ENCODE measurements at regions not wholly inside any gene's neighbourhood (a gene's known extent, or its start where the extent isn't known, plus 50 kb on each side); places are given as distances from the start of the nearest gene placed in this dataset.
"Not testable (repeated sequence)": the region's sequence is repeated elsewhere in the genome, so short reads cannot be mapped to it uniquely, and the experiment has no call there.

GRCh38 chr1:37159102-37159501 is 124.8 kb upstream of the GRIK3 start:
- no peak for DNase-seq (ENCODE audit: low read depth in 2 of 3, low spot score in 1 of 3)

GRCh38 chr1:37161171-37161570 is 126.9 kb upstream of the GRIK3 start:
- DNase-seq (ENCODE audit: low read depth in 2 of 3, low spot score in 1 of 3): no peak

- no peak for DNase-seq (ENCODE audit: low read depth in 2 of 3, low spot score in 1 of 3)
Observed at GRCh38 chr1:37162059-37162458, 127.7 kb upstream of the GRIK3 start.

GRCh38 chr1:37166005-37166404 is 131.7 kb upstream of the GRIK3 start:
- DNase-seq (ENCODE audit: low read depth in 2 of 3, low spot score in 1 of 3): no peak

GRCh38 chr1:37167479-37167878 is 133.2 kb upstream of the GRIK3 start:
- DNase-seq (ENCODE audit: low read depth in 2 of 3, low spot score in 1 of 3): no peak

- no peak for DNase-seq (ENCODE audit: low read depth in 2 of 3, low spot score in 1 of 3)
Observed at GRCh38 chr1:37169241-37169640, 134.9 kb upstream of the GRIK3 start.

- no peak for DNase-seq (ENCODE audit: low read depth in 2 of 3, low spot score in 1 of 3)
Observed at GRCh38 chr1:37169743-37170275, 135.5 kb upstream of the GRIK3 start.

GRCh38 chr1:37171691-37172090 is 137.4 kb upstream of the GRIK3 start:
- no peak for DNase-seq (ENCODE audit: low read depth in 2 of 3, low spot score in 1 of 3)

- no peak for DNase-seq (ENCODE audit: low read depth in 2 of 3, low spot score in 1 of 3)
Observed at GRCh38 chr1:37174341-37174740, 140.0 kb upstream of the GRIK3 start.

- DNase-seq (ENCODE audit: low read depth in 2 of 3, low spot score in 1 of 3): no peak
Observed at GRCh38 chr1:37174876-37175275, 140.6 kb upstream of the GRIK3 start.

GRCh38 chr1:37175666-37176215 is 141.4 kb upstream of the GRIK3 start:
- no peak for DNase-seq (ENCODE audit: low read depth in 2 of 3, low spot score in 1 of 3)

GRCh38 chr1:37176269-37176668 is 142.0 kb upstream of the GRIK3 start:
- no peak for DNase-seq (ENCODE audit: low read depth in 2 of 3, low spot score in 1 of 3)

GRCh38 chr1:37177230-37177864 is 143.0 kb upstream of the GRIK3 start:
- DNase-seq (ENCODE audit: low read depth in 2 of 3, low spot score in 1 of 3): peak in 1 of 3 donors; percentile 7

GRCh38 chr1:37181425-37181824 is 147.1 kb upstream of the GRIK3 start:
- no peak for DNase-seq (ENCODE audit: low read depth in 2 of 3, low spot score in 1 of 3)

GRCh38 chr1:37184789-37185188 is 150.5 kb upstream of the GRIK3 start:
- DNase-seq (ENCODE audit: low read depth in 2 of 3, low spot score in 1 of 3): no peak

- DNase-seq (ENCODE audit: low read depth in 2 of 3, low spot score in 1 of 3): no peak
Observed at GRCh38 chr1:37186246-37186756, 152.0 kb upstream of the GRIK3 start.

- DNase-seq (ENCODE audit: low read depth in 2 of 3, low spot score in 1 of 3): no peak
Observed at GRCh38 chr1:37189111-37189510, 154.8 kb upstream of the GRIK3 start.

GRCh38 chr1:37197411-37197810 is 163.1 kb upstream of the GRIK3 start:
- no peak for DNase-seq (ENCODE audit: low read depth in 2 of 3, low spot score in 1 of 3)

GRCh38 chr1:37214305-37214704 is 180.0 kb upstream of the GRIK3 start:
- DNase-seq (ENCODE audit: low read depth in 2 of 3, low spot score in 1 of 3): not testable (repeated sequence)

- DNase-seq (ENCODE audit: low read depth in 2 of 3, low spot score in 1 of 3): no peak
Observed at GRCh38 chr1:37233606-37234005, 199.3 kb upstream of the GRIK3 start.

GRCh38 chr1:37234941-37235418 is 200.7 kb upstream of the GRIK3 start:
- DNase-seq (ENCODE audit: low read depth in 2 of 3, low spot score in 1 of 3): no peak

GRCh38 chr1:37237948-37238347 is 203.6 kb upstream of the GRIK3 start:
- no peak for DNase-seq (ENCODE audit: low read depth in 2 of 3, low spot score in 1 of 3)
